GM12892 (cell line): ENCODE measurements at regions not wholly inside any gene's neighbourhood (a gene's known extent, or its start where the extent isn't known, plus 50 kb on each side); places are given as distances from the start of the nearest gene placed in this dataset.

Experiments used
- POLR2A ChIP-seq: IDR thresholded peaks from 2 replicates; pipeline ENCODE4 v1.6.1; 2011; ENCODE audit warnings: low read depth, low read length, control low read depth
- POLR2AphosphoS5 ChIP-seq: IDR thresholded peaks from 2 replicates; pipeline ENCODE4 v1.6.1; 2011; ENCODE audit warnings: low read depth, low read length, control low read depth
- TAF1 ChIP-seq: IDR thresholded peaks from 2 replicates; pipeline ENCODE4 v1.6.1; 2011; ENCODE audit warnings: low read depth, mild to moderate bottlenecking, control low read depth, low read length, borderline replicate concordance

- TF ChIP-seq POLR2A (no peak), POLR2AphosphoS5 (no peak), TAF1 (no peak)
Observed at GRCh38 chr2:223260681-223261080, 208.7 kb downstream of the KCNE4 start.
